ENCODE measurements at regions not wholly inside any gene's neighbourhood (a gene's known extent, or its start where the extent isn't known, plus 50 kb on each side); places are given as distances from the start of the nearest gene placed in this dataset.

DNA sequence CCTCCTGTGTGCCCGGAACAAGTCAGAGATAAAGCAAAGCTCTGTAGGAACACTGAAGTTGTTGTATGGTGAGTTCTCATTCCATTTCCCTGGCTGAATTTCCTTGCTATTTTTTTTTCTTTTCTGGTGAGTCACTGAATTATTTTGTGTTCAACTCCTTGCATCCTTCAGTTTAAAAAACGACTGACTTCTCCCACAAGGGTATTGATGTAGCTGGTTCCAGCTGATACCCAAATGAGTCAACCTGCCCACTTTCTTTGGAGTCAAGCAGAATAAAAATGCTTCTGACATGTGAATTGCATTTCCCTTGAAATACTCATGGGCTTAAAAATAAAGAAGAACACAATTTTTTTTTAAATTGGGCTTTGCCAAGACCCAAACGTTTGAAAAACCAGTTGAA is 85.5 kb downstream of the SHOX start:
- no peaks in the 10 kb centered on the region for H3K36me3 Mint-ChIP-seq (ENCODE audit: insufficient read depth, unreplicated experiment)
- TF ChIP-seq, protein P1, sequence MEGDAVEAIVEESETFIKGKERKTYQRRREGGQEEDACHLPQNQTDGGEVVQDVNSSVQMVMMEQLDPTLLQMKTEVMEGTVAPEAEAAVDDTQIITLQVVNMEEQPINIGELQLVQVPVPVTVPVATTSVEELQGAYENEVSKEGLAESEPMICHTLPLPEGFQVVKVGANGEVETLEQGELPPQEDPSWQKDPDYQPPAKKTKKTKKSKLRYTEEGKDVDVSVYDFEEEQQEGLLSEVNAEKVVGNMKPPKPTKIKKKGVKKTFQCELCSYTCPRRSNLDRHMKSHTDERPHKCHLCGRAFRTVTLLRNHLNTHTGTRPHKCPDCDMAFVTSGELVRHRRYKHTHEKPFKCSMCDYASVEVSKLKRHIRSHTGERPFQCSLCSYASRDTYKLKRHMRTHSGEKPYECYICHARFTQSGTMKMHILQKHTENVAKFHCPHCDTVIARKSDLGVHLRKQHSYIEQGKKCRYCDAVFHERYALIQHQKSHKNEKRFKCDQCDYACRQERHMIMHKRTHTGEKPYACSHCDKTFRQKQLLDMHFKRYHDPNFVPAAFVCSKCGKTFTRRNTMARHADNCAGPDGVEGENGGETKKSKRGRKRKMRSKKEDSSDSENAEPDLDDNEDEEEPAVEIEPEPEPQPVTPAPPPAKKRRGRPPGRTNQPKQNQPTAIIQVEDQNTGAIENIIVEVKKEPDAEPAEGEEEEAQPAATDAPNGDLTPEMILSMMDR (IDR thresholded peaks at IDR 0.05; ENCODE audit: unreplicated experiment) = no peak
- intact Hi-C loops (cut with micrococcal nuclease) = no loop called here
- H3K4me1 Mint-ChIP-seq (ENCODE audit: insufficient read depth, unreplicated experiment) = no peaks in the 10 kb centered on the region
- POLR2A ChIA-PET = no interaction called here
- H3K27me3 Mint-ChIP-seq (ENCODE audit: insufficient read depth, unreplicated experiment) = no peaks in the 10 kb centered on the region
- CTCF ChIA-PET = no interaction called here
- peaks cover 21% of the 10 kb centered on the region for H3K9me3 Mint-ChIP-seq (ENCODE audit: unreplicated experiment)
- H3K27ac Mint-ChIP-seq (ENCODE audit: low read depth, unreplicated experiment) = no peak overlapping the region
- BruUV-seq (replicated peaks) = no TSS peak
- no peak overlapping the region for H3K4me3 Mint-ChIP-seq (ENCODE audit: unreplicated experiment)
- DNase-seq (ENCODE audit: unreplicated experiment) = no peak

DNA sequence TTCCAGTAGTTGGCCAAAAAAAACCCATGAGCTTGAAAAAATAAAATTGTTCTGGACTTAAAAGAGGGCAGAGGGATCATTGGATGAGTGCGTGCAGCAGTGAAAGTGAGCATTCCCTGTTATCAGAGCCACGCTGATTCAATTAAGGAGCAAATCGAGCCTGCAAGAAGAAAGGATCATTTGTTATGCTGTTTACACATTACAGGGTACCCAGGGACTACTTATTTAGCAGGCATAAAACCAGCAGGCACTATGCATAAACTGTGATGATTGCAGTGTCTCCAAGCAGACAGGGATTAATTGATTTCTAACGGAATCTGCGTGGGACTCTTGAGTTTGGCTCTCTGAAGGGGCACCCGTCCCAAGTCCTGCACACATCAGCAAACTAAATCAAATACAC is 83.5 kb downstream of the SHOX start:
- intact Hi-C loops (cut with micrococcal nuclease) = no loop called here
- no peaks in the 10 kb centered on the region for H3K4me1 Mint-ChIP-seq (ENCODE audit: insufficient read depth, unreplicated experiment)
- no peak for DNase-seq (ENCODE audit: unreplicated experiment)
- no peak overlapping the region for H3K4me3 Mint-ChIP-seq (ENCODE audit: unreplicated experiment)
- POLR2A ChIA-PET = no interaction called here
- H3K36me3 Mint-ChIP-seq (ENCODE audit: insufficient read depth, unreplicated experiment) = no peaks in the 10 kb centered on the region
- H3K27ac Mint-ChIP-seq (ENCODE audit: low read depth, unreplicated experiment) = no peak overlapping the region
- CTCF ChIA-PET = no interaction called here
- H3K27me3 Mint-ChIP-seq (ENCODE audit: insufficient read depth, unreplicated experiment) = no peaks in the 10 kb centered on the region
- no TSS peak for BruUV-seq (replicated peaks)
- TF ChIP-seq, protein P1 (IDR thresholded peaks at IDR 0.05; ENCODE audit: unreplicated experiment) = no peak
- peaks cover 30% of the 10 kb centered on the region for H3K9me3 Mint-ChIP-seq (ENCODE audit: unreplicated experiment)
